BJ (cell line): ENCODE measurements at regions not wholly inside any gene's neighbourhood (a gene's known extent, or its start where the extent isn't known, plus 50 kb on each side); places are given as distances from the start of the nearest gene placed in this dataset.

ENCODE experiments used
- CTCF ChIA-PET: fragments of 350-600 bp; formaldehyde crosslinking; extraction: SDS; loops from one replicate; lab custom pipeline; 2021; ENCODE audit warnings: antibody characterized with exemption, inconsistent platforms; lab: Yijun Ruan, JAX
- POLR2A ChIA-PET: fragments of 300-600 bp; sonication (Branson Sonifier 250); formaldehyde crosslinking; extraction: SDS; loops from one replicate; lab custom pipeline; 2021; ENCODE audit warnings: antibody characterized with exemption; lab: Charles Lee
- DNase-seq: peaks from one replicate; pipeline ENCODE4 v3.0.0-alpha.2; 2011; ENCODE audit warnings: low read depth
- H3K27me3 ChIP-seq: 2 replicates; pipeline ENCODE4 v1.6.0; 2011; ENCODE audit warnings: low read length; ENCODE audit not compliant: control insufficient read depth, insufficient read depth
- H3K36me3 ChIP-seq: 2 replicates; pipeline ENCODE4 v1.5.1; 2011; ENCODE audit warnings: low read length; ENCODE audit not compliant: control insufficient read depth, insufficient read depth
- H3K4me3 ChIP-seq: 2 replicates; pipeline ENCODE4 v1.5.1; 2011; ENCODE audit warnings: low read depth, mild to moderate bottlenecking, control low read depth, low read length
- TF ChIP-seq, protein P1 (sequence below): IDR thresholded peaks from 2 replicates; pipeline ENCODE4 v1.5.1; 2011; ENCODE audit warnings: low read depth, mild to moderate bottlenecking, control low read depth, inconsistent platforms, low read length, moderate library complexity; ENCODE audit not compliant: insufficient read depth

DNA sequence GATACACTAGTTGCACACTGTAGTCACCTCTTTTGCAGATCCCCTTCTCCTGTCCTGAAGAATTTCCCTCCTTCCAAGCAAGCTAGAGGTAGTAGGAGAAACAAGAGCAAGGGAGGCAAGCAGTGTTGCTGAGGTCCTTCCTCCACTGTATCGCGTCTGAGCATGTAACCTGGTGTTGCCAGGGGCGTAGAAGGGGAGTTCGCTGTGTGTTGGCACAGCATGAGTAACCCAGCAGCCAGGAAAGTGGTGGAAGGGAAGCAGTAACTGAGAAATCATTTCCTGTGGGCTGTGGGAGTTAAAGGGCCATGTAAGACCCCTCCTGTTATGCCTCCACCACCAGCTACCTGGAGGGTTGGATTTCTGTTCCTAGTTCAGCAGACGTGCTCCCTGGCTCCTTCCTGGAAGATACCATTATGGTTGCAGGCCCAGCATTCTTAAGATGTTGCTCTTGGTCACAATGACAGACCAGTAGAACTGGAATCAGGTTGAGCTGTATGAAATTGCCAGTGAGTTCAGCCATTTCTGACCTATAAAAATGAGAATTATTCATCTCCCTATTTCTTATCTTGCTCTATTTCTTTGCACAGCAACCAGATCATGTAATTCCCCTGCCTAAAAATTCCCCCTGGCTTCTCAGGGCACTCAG lies 215.3 kb upstream of the TOPAZ1 start:
- no peak for DNase-seq
- no peak overlapping the region for H3K4me3 ChIP-seq
- TF ChIP-seq, protein P1, sequence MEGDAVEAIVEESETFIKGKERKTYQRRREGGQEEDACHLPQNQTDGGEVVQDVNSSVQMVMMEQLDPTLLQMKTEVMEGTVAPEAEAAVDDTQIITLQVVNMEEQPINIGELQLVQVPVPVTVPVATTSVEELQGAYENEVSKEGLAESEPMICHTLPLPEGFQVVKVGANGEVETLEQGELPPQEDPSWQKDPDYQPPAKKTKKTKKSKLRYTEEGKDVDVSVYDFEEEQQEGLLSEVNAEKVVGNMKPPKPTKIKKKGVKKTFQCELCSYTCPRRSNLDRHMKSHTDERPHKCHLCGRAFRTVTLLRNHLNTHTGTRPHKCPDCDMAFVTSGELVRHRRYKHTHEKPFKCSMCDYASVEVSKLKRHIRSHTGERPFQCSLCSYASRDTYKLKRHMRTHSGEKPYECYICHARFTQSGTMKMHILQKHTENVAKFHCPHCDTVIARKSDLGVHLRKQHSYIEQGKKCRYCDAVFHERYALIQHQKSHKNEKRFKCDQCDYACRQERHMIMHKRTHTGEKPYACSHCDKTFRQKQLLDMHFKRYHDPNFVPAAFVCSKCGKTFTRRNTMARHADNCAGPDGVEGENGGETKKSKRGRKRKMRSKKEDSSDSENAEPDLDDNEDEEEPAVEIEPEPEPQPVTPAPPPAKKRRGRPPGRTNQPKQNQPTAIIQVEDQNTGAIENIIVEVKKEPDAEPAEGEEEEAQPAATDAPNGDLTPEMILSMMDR: no peak
- H3K36me3 ChIP-seq: no peaks in the 10 kb centered on the region
- POLR2A ChIA-PET: no interaction called here
- no peaks in the 10 kb centered on the region for H3K27me3 ChIP-seq
- CTCF ChIA-PET: interaction anchor here (0.6 kb wide), 1 partner anchor 543 kb away, joined by 3 read pairs; no protein-coding TSS in a partner anchor

DNA sequence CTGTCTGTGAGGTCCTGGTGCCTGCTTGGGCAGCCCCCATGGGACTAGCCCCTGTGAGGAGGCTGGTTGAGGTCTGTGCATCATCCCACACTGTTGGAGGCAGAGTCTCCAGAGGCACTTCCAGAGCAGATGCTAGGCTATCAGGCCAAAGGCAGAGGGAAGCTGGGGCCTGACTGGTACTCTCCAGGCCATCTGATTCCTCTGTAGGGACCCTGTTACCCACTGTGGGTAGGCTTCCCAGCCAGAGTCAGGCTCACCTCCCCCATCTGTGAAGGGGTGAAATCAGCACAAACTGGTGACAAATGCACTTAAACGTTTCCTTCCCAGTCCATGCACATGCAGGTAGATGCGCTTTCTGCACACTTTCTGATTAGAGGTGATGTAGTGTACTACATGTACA lies 212.6 kb upstream of the TOPAZ1 start:
- H3K36me3 ChIP-seq: no peaks in the 10 kb centered on the region; the same call in 1 of the 2 replicates
- ChIA-PET CTCF (no interaction called here), POLR2A (no interaction called here)
- no peak for DNase-seq
- TF ChIP-seq, protein P1: no peak
- H3K27me3 ChIP-seq: no peaks in the 10 kb centered on the region
- H3K4me3 ChIP-seq: no peak overlapping the region

DNA sequence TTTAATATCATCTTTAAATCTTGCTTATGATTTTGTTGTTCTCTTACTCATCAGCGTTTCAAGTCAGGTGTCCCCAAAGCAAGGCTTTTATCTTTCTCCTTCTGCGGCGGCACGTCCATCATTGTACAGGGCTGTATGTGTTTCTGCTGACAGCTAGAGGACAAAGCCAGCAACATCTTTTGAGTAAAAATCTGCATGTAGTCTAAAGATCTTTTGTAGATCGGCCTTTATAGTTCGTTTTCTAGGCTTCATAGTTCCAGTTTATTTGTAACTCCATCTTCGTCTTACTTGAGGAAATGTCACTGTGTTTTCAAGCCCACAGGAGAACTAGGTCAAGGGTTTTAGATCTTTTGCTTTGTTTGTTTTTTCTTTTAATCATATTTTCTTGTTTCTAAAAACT lies 211.4 kb upstream of the TOPAZ1 start:
- Histone ChIP-seq H3K36me3 (no peaks in the 10 kb centered on the region; the same call in 1 of the 2 replicates), H3K4me3 (no peak overlapping the region), H3K27me3 (no peaks in the 10 kb centered on the region)
- TF ChIP-seq, protein P1: no peak
- DNase-seq: no peak
- ChIA-PET POLR2A (no interaction called here), CTCF (no interaction called here)

DNA sequence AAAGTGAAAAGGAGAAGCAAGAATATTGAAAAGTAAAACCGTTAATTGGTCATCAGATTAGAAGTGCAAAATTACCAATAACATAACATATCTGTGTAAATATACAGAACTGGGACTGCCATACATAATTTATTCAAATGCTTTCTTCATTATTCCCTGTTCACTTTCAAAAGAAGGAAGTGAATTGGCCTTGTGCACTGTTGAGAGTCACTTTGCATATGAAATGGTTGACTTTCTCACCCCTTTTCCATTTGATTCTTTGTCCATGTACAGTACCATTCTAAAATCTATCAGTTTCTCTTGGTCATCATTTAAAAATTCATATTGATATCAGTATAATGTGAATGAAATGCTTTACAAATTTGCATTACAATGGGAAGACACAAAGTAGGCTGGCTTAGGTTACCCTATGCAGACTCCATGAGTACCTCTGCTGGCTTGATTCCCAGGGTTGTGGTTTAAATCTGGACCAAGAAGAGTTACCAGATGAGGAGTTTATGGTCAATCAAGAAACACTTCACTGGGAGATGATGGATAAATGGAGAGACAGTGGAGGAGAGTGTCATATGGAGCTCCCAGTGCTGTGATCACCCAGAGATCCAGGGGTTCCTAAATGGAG lies 210.9 kb upstream of the TOPAZ1 start:
- ChIA-PET CTCF (no interaction called here), POLR2A (no interaction called here)
- TF ChIP-seq, protein P1: no peak
- Histone ChIP-seq H3K4me3 (no peak overlapping the region), H3K27me3 (no peaks in the 10 kb centered on the region), H3K36me3 (no peaks in the 10 kb centered on the region; the same call in 1 of the 2 replicates)
- no peak for DNase-seq

DNA sequence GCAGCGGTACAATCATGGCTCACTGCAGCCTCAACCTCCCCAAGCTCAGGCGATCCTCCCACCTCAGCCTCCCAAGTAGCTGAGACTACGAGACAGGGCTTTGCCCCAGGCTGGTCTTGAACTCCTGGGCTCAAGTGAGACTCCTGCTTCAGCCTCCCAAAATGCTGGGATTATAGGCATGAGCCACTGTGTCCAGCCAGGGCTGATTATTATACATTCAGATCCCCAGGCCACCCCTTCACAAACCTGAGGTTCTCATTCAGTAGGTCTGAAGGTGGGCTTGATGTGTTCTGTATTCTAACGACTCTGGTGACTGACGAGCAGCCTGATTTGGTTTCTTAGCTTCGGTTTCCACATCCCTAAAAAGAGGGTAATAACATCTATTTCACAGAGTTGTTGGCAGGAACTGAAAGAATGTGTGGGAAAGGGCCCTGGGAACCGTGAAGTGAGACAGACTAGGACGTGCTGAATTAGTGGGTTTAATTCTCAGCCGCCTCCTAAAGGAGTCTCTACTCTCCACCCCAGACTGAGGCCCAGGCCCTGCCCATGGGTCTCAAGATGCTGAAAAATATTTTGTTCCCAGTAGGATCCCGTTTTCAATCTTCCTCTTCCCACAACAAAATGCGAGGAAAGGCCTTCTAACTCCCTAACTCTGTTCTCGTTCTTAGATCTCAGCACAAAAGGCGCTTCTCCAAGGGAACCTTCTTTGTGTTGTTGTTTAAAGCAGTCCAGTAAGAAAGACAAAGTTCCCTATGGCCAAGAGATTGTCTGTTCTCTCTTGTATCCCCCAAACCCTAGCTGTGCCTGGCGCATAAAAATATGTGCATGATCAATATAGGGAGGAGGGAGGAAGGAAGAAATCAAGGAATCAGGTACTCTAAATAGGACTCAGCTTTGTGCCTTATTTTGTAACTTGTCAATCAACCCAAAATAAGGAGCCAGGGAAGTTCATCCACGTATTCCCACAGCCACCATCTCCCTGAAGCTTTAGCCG lies 210.0 kb upstream of the TOPAZ1 start:
- H3K27me3 ChIP-seq: no peaks in the 10 kb centered on the region
- CTCF ChIA-PET: no interaction called here
- DNase-seq: no peak
- TF ChIP-seq, protein P1: no peak
- POLR2A ChIA-PET: no interaction called here
- H3K4me3 ChIP-seq: no peak overlapping the region
- no peaks in the 10 kb centered on the region; the same call in 1 of the 2 replicates for H3K36me3 ChIP-seq
